Lower leg skin (tissue), 4 donors: ENCODE measurements at regions not wholly inside any gene's neighbourhood (a gene's known extent, or its start where the extent isn't known, plus 50 kb on each side); places are given as distances from the start of the nearest gene placed in this dataset.
"Not testable (repeated sequence)": the region's sequence is repeated elsewhere in the genome, so short reads cannot be mapped to it uniquely, and the experiment has no call there.

Experiments
- DNase-seq, 2 donors: peaks; one replicate each; pipeline ENCODE4 v3.0.0-alpha.2; 2019; ENCODE audit warnings: low spot score in 2 of 2
- H3K4me3 ChIP-seq: fragments of 200-600 bp; sonication (generic); 2 replicates; pipeline ENCODE4 v1.5.1; 2017; ENCODE audit warnings: mild to moderate bottlenecking, low read depth; ENCODE audit not compliant: poor library complexity, severe bottlenecking
- POLR2A ChIP-seq, 2 donors: fragments of 450-650 bp; IDR thresholded peaks; one replicate each; pipeline ENCODE4 v1.6.1; 2016 to 2017; ENCODE audit warnings: antibody characterized with exemption in 2 of 2, mild to moderate bottlenecking in 1 of 2, moderate library complexity in 1 of 2
- WGBS, 2 donors: methylation state at CpG; one replicate each; pipeline ENCODE4 v1.1.5; 2018; 5-methylcytosine and 5-hydroxymethylcytosine counted together
- intact Hi-C: fragments of 100-400 bp; cut with DNase I; formaldehyde crosslinking; loops from one replicate; pipeline ENCODE4 v1.15.0; 2023; ENCODE audit warnings: low total_unique reads
- TF ChIP-seq, protein P1 (sequence below), 3 donors: fragments of 450-650 bp; IDR thresholded peaks; one replicate each; pipeline ENCODE4 v1.5.1; 2016; ENCODE audit warnings: antibody characterized with exemption in 3 of 3, mild to moderate bottlenecking in 3 of 3, moderate library complexity in 2 of 3

DNA sequence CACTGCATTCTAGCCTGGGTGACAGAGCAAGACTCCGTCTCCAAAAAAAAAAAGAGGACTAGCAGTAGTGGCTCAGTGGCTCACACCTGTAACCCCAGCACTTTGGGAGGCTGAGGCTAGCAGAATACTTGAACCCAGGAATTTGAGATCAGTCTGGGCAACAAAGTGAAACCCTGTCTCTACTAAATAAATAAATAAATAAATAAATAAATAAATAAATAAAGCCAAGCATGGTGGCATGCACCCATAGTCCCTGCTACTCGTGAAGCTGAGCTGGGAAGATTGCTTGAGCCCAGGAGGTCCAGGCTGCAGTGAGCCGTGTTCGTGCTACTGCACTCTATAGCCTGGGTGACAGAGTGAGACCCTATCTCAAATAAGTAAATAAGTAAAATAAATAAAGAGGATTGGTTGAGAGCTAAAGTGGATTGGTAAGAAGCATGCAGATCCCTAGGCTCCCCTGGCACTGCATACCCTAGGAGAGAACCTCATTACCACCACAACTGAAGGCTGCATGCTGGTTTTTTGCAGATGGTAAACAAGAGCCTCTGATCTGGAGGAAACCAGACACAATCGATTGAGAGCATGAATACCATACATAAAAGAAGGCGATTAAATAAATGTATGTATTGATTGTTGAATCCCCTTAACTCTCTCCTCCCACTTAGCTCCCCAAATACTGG is 163.2 kb downstream of the REEP3 start:
- 89 to 90% methylated on average over 6 of the region's 6 CpGs for WGBS, 2 donors
- no peak overlapping the region for H3K4me3 ChIP-seq
- no peak for TF ChIP-seq POLR2A (IDR thresholded peaks at IDR 0.05)
- TF ChIP-seq, protein P1, sequence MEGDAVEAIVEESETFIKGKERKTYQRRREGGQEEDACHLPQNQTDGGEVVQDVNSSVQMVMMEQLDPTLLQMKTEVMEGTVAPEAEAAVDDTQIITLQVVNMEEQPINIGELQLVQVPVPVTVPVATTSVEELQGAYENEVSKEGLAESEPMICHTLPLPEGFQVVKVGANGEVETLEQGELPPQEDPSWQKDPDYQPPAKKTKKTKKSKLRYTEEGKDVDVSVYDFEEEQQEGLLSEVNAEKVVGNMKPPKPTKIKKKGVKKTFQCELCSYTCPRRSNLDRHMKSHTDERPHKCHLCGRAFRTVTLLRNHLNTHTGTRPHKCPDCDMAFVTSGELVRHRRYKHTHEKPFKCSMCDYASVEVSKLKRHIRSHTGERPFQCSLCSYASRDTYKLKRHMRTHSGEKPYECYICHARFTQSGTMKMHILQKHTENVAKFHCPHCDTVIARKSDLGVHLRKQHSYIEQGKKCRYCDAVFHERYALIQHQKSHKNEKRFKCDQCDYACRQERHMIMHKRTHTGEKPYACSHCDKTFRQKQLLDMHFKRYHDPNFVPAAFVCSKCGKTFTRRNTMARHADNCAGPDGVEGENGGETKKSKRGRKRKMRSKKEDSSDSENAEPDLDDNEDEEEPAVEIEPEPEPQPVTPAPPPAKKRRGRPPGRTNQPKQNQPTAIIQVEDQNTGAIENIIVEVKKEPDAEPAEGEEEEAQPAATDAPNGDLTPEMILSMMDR (IDR thresholded peaks at IDR 0.05): no peak
- DNase-seq: no peak
- intact Hi-C loops: no loop called here

DNA sequence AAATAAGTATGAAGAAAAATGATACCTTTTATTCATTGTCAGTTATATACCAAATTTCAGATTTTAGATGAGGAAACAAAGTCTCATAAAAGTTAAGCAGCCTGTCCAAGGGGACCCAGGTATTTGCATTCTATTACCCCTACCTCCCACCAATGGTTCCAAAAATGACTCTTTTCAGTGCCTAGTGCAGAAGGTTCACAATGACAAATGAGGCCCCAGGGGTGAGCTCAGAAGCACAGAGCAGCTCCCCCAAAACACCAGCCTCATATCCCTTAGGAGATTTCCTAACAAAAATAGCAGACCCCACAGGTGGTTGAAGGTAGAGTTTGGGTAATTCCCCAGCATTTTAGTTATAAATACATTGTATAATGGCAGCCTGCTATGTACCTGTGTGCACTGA is 168.6 kb downstream of the REEP3 start:
- no peak for DNase-seq
- H3K4me3 ChIP-seq: no peak overlapping the region
- TF ChIP-seq POLR2A (IDR thresholded peaks at IDR 0.05): no peak
- TF ChIP-seq, protein P1 (IDR thresholded peaks at IDR 0.05): no peak
- intact Hi-C loops: no loop called here

DNA sequence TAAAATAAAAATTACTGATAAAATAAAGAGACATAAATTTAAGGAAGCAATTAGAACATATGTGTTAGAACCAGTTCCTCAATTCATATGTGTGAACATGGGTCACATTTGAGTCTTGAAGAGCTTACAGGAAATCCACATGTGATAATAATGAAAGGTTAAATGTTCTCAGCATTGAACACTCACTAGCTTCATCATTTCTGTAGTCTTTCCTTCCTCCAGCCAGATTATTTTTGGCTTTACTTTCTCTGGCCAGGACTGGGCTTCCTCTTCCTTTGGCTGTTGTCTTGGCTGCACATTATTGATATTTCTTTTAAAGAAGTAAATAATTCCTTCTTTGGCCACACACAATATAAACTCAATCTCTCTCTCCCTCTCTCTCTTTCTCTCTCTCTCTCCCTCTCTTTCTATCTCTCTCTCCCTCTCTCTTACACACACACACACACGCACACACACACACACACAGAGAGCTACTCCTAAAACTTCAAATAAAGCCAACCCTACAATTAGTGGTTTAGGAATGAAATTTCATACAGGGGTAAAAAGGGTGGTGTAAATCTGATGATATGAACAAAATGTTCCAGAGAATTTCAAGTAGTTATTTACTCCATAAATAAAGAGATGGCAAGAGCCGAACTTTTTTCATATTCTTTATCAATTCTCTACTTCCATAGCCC is 171.2 kb downstream of the REEP3 start:
- no peak overlapping the region for H3K4me3 ChIP-seq
- TF ChIP-seq POLR2A (IDR thresholded peaks at IDR 0.05): no peak
- TF ChIP-seq, protein P1 (IDR thresholded peaks at IDR 0.05): no peak
- no peak for DNase-seq
- intact Hi-C loops: no loop called here
- 65 to 72% methylated on average over 2 of the region's 2 CpGs for WGBS, 2 donors

DNA sequence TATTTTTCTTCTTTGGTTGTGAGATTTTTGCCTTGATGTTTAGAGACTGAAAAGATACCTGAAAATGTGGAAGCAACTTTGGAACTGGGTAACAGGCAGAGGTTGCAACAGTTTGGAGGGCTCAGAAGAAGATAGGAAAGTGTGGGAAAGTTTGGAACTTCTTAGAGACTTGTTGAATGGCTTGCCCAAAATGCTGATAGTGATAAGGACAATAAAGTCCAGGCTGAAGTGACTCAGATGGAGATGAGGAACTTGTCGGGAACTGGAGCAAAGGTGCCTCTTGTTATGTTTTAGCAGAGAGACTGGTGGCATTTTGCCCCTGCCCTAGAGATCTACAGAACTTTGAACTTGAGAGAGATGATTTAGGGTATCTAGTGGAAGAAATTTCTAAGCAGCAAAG is 171.8 kb downstream of the REEP3 start:
- H3K4me3 ChIP-seq, intact Hi-C loops, DNase-seq: not testable (repeated sequence)
- 56 to 63% methylated on average over 1 of the region's 1 CpG for WGBS, 2 donors

DNA sequence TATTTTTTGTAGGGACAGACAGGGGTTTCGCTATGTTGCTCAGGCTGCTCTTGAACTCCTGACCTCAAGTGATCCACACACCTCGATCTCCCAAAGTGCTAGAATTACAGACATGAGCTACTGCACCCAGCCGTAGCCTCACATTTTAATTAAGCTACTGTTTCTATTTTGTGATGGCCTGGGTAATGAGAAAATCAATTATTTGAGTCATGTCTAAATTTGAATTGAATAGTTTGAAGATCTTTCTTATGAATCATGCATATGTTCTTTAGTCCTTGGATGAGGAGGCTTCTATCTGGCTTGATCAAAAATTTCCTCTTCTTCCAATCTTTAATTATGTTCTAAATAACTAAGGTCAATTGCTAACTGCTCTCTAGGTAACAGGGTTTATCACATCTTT is 175.0 kb downstream of the REEP3 start:
- TF ChIP-seq, protein P1 (IDR thresholded peaks at IDR 0.05): no peak
- TF ChIP-seq POLR2A (IDR thresholded peaks at IDR 0.05): no peak
- 91 to 96% methylated on average over 3 of the region's 3 CpGs for WGBS, 2 donors
- intact Hi-C loops: no loop called here
- H3K4me3 ChIP-seq: no peak overlapping the region
- no peak for DNase-seq

DNA sequence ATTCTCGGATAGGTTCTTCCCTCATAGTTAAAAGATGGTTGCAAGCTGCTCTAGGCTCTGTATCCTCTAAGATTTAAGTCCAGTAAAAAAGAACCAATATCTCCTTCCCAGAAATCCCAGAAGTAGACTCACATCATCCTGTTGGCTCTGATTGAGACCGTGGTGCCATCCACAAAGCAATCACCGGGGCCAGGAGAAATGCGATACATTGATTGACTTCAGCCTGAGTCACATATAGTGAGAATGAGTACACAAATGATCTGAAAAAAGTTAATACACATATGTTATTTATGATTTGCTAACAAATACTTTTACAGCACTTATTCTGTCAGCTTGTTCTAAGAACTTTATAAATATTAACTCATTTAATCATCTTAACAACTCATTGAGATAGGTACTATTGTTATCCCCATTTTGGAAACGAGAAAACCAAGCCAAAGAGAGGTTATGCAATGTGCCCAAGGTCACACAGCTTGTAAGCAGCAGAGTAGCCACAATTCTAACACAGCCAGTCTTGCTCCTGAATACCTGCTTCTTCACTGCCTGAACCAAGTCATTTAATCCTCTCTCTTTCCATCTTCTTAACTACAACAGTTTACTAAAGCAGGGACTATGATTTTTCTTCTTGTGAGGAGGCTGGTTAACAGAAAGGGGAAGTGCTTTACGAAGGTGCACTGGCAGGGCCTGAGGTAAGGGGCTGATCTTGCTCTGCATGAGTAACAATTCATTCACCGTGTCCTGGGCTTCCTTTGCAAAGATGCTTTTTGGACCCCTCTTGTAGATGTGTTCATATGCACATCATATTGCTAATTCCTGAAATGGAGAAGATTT is 177.0 kb downstream of the REEP3 start:
- TF ChIP-seq POLR2A (IDR thresholded peaks at IDR 0.05): no peak
- TF ChIP-seq, protein P1 (IDR thresholded peaks at IDR 0.05): no peak
- no peak overlapping the region for H3K4me3 ChIP-seq
- intact Hi-C loops: no loop called here
- 83 to 89% methylated on average over 7 of the region's 7 CpGs for WGBS, 2 donors
- DNase-seq: no peak
